ENCODE measurements at regions not wholly inside any gene's neighbourhood (a gene's known extent, or its start where the extent isn't known, plus 50 kb on each side); places are given as distances from the start of the nearest gene placed in this dataset.

DNA sequence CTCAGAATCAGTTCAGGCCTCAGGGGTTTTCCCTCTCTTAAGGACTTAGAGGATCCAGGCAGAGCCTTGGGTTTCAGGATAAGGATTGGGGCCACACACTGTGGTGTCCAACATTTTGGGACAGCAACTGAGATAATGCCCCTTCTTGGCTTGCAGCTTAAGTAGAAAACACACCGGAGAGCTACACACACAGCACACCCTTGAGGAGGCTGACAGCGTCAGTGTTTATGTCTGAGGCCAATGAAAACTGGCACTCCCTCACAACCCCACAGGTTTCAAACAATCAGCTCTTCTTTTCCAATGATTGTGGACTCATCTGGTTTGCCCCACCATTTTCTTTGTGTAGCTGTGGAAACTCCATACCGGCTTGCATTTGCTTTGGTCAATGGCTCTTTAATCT is 257.7 kb downstream of the CDCA7 start:
- TF ChIP-seq, protein P1, sequence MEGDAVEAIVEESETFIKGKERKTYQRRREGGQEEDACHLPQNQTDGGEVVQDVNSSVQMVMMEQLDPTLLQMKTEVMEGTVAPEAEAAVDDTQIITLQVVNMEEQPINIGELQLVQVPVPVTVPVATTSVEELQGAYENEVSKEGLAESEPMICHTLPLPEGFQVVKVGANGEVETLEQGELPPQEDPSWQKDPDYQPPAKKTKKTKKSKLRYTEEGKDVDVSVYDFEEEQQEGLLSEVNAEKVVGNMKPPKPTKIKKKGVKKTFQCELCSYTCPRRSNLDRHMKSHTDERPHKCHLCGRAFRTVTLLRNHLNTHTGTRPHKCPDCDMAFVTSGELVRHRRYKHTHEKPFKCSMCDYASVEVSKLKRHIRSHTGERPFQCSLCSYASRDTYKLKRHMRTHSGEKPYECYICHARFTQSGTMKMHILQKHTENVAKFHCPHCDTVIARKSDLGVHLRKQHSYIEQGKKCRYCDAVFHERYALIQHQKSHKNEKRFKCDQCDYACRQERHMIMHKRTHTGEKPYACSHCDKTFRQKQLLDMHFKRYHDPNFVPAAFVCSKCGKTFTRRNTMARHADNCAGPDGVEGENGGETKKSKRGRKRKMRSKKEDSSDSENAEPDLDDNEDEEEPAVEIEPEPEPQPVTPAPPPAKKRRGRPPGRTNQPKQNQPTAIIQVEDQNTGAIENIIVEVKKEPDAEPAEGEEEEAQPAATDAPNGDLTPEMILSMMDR (conservative IDR thresholded peaks at IDR 0.05; ENCODE audit: low read length), result peak; percentile 57
- no peak for TF ChIP-seq EZH2phosphoT487 (IDR thresholded peaks at IDR 0.05; ENCODE audit: borderline replicate concordance)
